NB4 (cell line): ENCODE measurements at regions not wholly inside any gene's neighbourhood (a gene's known extent, or its start where the extent isn't known, plus 50 kb on each side); places are given as distances from the start of the nearest gene placed in this dataset.

ENCODE experiments used
- DNase-seq: peaks from one replicate; pipeline ENCODE4 v3.0.0; 2010; ENCODE audit warnings: low read depth
- H3K4me3 ChIP-seq: one replicate; pipeline ENCODE4 v1.5.1; 2011; ENCODE audit warnings: mild to moderate bottlenecking, low read depth, low read length, moderate library complexity
- CTCF ChIP-seq: IDR thresholded peaks from one replicate; pipeline ENCODE4 v1.5.1; 2012; ENCODE audit warnings: low read depth, low read length
- MAX ChIP-seq: IDR thresholded peaks from 2 replicates; pipeline ENCODE4 v1.6.1; 2011; ENCODE audit warnings: low read depth, low read length
- MYC ChIP-seq: IDR thresholded peaks from 2 replicates; pipeline ENCODE4 v1.6.1; 2011; ENCODE audit warnings: low read depth, low read length
- POLR2A ChIP-seq: IDR thresholded peaks from 2 replicates; pipeline ENCODE4 v1.6.1; 2011; ENCODE audit warnings: mild to moderate bottlenecking; ENCODE audit not compliant: insufficient read length; ENCODE audit errors: extremely low read depth

GRCh38 chr11:59008947-59009346 lies 69.7 kb downstream of the GLYATL1 start:
- no peak for DNase-seq
- no peak for TF ChIP-seq POLR2A
- no peak for TF ChIP-seq CTCF
- TF ChIP-seq MAX, result no peak

DNA sequence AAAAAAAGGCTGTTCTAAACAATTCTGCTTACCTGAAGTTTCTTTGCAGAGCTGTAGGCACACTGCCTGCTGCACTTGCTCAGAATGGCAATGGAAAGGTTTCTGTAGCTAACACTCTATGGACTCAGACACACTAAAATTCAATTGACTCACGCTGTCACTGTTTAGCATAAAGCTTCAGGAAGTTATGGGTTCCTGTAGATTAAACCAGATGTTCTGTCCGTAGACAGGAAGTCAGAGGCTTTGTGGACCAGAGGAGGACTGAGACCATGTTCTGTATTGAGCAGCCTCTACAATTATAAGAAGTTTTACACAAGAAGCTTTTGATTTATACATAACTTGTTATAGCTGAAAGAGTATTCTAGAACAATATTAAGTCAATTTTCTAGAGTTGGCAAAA lies 70.4 kb downstream of the GLYATL1 start:
- no peak for TF ChIP-seq MYC
- DNase-seq, result peak; percentile 4
- H3K4me3 ChIP-seq, result no peak overlapping the region

More at GRCh38 chr11:59008947-59009346, 69.7 kb downstream of the GLYATL1 start:
- H3K4me3 ChIP-seq, result no peak overlapping the region

GRCh38 chr11:59010708-59011107 lies 71.4 kb downstream of the GLYATL1 start:
- DNase-seq, result no peak
- no peak for TF ChIP-seq POLR2A
- no peak for TF ChIP-seq MAX
- TF ChIP-seq MYC, result no peak
- TF ChIP-seq CTCF, result no peak
- H3K4me3 ChIP-seq, result no peak overlapping the region

GRCh38 chr11:59011655-59012397 lies 72.5 kb downstream of the GLYATL1 start:
- H3K4me3 ChIP-seq, result no peak overlapping the region
- DNase-seq, result no peak
- no peak for TF ChIP-seq MYC
- TF ChIP-seq POLR2A, result no peak
- TF ChIP-seq CTCF, result no peak
- no peak for TF ChIP-seq MAX

GRCh38 chr11:59012398-59013265 lies 73.3 kb downstream of the GLYATL1 start:
- DNase-seq, result no peak
- TF ChIP-seq MAX (no peak), POLR2A (no peak), MYC (no peak), CTCF (no peak)
- H3K4me3 ChIP-seq, result no peak overlapping the region

GRCh38 chr11:59025097-59025496 lies 61.0 kb upstream of the GLYATL1B start:
- no peak overlapping the region for H3K4me3 ChIP-seq
- DNase-seq, result no peak
- no peak for TF ChIP-seq MYC
- TF ChIP-seq CTCF, result no peak
- TF ChIP-seq MAX, result no peak
- no peak for TF ChIP-seq POLR2A
